Heart left ventricle (tissue), 13 donors: ENCODE measurements at regions not wholly inside any gene's neighbourhood (a gene's known extent, or its start where the extent isn't known, plus 50 kb on each side); places are given as distances from the start of the nearest gene placed in this dataset.

Experiments
- CTCF ChIP-seq, 12 donors: fragments of 200-600 bp; sonication (generic) in 4 of 12; IDR thresholded peaks; one replicate each; pipeline versions ENCODE4 v1.5.0 to v1.8.0; 2018 to 2022; ENCODE audit warnings: antibody characterized with exemption in 12 of 12, mild to moderate bottlenecking in 5 of 12
- POLR2A ChIP-seq, 2 donors: fragments of 450-650 bp; IDR thresholded peaks; one replicate each; pipeline ENCODE4 v1.6.1; 2017; ENCODE audit warnings: antibody characterized with exemption in 2 of 2, mild to moderate bottlenecking in 2 of 2, moderate library complexity in 2 of 2
- donor health status: ischemic (EF 13 %, LVEDD 7.1; RV severe dilation, severe dysfunction).
- donor health status: DM: no; HTN: yes; CAD: no.
- donor health status: DM: no; HTN: no; CAD: no.
- donor health status: ischemic (EF 25% LVEDD 6.9; RV normal size, moderate dysfunction).
- donor health status: ischemic (EF 25% LVEDD 5.7; RV mildly dilated, moderate dysfunction).
- donor health status: ischemic (EF 35%, LVEDD 5.7; RV mildly dilated, moderate dysfunction).
- donor health status: nonischemic (EF 11% LVEDD 7.7; RV severe dilation, severe dysfunction).
- donor health status: DM: yes; HTN: yes; CAD: no.
- donor health status: PGD.
- donor health status: ischemic (EF 29% LVEDD 5.4; RV normal size, mild dysfunction).
- donor health status: nonischemic (EF 23%, LVEDD 6.1; RV moderate dilation, normal function).

GRCh38 chr10:58052772-58053171, 214.9 kb downstream of the IPMK start:
- TF ChIP-seq CTCF (IDR thresholded peaks at IDR 0.05) (no peak), POLR2A (IDR thresholded peaks at IDR 0.05) (no peak)
